GM19240 (cell line): ENCODE measurements at regions not wholly inside any gene's neighbourhood (a gene's known extent, or its start where the extent isn't known, plus 50 kb on each side); places are given as distances from the start of the nearest gene placed in this dataset.
"Not testable (repeated sequence)": the region's sequence is repeated elsewhere in the genome, so short reads cannot be mapped to it uniquely, and the experiment has no call there.

Source experiments
- DNase-seq: peaks from one replicate; pipeline ENCODE4 v3.0.0; 2011; ENCODE audit warnings: low spot score; ENCODE audit not compliant: insufficient read length

DNA sequence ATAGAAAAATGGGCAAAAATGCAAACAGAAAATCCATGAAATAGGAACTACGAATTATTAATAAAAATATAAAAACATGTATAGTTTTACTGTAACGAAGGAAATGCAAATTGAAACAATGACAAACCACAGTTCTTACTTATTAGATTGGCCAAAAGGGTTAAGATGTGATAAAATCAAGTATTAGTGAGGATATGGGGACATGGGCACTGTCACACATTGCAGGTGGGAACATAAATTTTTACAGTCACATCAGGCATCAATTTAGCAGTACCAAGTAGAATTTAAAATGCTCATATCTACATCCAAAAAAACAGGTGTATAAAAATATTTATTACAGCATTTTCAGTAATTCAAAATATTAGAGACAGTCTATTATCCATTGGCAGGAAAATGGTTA lies 353.2 kb upstream of the API5 start:
- DNase-seq = no peak

DNA sequence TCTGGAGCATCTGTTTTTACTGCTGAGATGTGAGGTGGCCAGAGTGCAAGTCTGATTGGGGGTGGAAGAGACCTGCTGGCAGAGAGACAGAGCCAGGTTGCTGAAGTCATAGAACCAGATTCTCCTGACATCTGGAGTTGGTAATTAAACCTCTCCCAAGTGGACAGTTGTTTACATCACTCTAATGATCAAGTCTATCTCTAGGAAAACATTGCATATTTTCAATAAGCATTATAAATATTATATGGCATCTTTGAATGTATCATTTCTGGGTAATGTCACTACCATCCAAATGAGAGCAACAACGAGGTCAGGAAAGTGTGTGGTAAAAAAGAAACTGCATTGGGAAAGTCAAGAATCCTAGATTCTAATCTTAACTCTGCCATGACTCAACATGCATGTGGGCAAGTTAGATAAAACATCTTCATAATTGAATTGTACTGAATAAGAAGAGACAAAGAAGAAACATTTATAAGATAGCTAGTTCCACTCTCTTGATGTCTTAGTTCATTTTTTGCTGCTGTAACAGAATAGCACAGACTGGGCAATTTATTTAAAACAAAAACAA lies 351.2 kb upstream of the API5 start:
- DNase-seq = no peak

DNA sequence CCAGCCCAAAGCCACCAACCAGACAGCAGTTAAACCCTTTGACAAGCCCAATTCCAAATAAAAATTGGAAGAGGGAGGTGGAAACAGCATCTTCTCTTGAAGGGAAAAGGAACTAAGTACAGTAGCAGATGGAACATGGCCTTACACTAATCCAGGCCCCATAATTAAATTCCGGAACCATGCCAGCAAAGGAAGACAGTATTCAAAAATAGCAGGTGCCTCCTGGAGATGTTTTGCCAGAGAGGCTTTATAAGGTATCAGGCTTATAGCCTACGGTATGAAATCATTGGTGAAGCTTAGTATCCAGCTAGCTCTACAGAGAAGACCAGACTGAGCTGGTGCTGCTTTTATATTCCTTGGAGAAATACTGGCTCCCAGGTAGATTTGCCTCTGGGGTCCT lies 344.1 kb upstream of the API5 start:
- no peak for DNase-seq

DNA sequence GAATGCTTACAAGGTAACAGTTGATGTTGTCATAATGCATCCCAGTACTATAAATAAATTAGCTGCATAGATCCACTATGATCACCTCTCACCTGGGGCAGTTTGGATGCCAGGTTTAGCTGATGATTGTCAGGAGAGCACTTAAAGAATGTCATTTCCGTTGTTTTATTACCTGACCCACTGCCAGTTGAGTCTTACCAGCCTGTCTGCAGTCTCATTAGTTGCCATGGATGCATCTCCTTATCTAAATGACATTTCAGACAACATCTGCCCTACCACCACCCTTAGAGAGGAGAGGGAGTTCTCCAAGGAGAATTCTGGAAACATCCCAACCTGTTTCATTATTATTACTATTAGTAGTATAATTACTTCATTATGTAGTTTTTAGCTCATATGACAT lies 339.1 kb upstream of the API5 start:
- DNase-seq = no peak

DNA sequence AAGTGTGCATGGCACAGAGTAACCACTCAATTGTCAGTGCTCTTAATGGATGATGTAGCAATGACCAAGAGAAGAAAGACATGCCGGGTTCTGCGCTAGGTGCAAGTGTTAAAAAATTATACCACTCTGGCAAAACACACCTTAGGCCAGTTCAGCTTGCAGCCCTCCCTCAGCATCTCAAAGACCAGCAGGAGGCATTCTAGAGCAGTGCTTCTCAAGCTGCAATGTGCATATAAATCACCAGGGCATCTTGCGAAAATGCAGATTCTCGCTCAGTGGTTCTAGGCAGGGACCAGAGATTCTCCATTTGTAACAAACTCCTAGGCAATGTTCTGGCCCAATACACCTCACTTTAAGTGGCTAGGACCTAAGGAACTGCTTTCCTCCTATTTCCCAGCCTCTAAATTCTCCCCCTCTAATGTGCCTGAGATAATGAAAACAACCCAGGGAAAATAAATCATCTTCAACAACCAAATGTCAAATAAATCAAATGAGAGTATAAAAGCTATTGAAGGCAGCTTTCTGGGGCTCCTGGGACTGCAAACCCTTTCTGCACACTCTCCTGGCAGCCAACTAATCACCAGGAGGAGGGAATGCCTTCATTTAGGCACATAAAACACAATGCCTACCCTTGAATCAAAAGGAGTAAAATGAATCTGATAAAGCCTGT lies 337.2 kb upstream of the API5 start:
- no peak for DNase-seq

DNA sequence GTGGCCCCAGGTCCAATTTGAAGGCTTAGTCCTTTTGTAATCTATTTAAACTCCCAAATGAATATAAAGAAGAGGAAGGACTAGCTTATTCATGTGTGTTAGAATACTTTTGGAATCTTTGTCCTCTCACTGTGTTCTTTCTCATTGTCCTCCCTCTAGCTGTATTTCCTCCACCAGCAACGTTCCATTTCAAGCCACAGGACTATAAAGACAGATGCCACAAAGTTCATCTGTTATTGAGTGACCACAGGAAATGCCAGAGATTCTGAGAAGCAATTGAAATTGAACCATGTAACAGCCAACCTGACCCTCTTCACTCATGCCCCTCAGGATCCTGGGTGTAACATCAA lies 336.6 kb upstream of the API5 start:
- no peak for DNase-seq

GRCh38 chr11:42976636-42977217 lies 335.1 kb upstream of the API5 start:
- no peak for DNase-seq

- no peak for DNase-seq
Measured at GRCh38 chr11:42992594-42992993, 319.2 kb upstream of the API5 start.

- no peak for DNase-seq
Measured at GRCh38 chr11:42996421-42997307, 315.1 kb upstream of the API5 start.

GRCh38 chr11:43004879-43005278 lies 306.9 kb upstream of the API5 start:
- DNase-seq = not testable (repeated sequence)

DNA sequence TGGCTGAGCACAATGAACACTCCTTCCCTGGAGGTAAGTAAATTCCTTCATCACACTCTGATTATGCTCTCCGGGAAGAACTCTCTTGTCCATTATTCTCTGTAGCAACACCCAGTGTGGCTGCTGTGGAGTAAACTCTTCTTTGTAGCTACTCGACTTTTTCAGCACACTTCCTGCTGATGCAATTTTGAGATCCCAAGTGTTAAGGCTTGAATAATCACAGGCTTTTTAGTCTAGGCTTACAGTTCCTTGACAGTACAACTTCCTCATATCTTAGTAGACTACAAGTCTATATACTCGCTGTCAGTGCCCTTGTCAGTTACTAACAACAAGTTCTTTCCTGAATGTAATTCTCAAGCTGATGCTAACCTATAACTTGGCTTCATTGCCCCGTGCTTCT lies 301.8 kb upstream of the API5 start:
- DNase-seq = no peak

DNA sequence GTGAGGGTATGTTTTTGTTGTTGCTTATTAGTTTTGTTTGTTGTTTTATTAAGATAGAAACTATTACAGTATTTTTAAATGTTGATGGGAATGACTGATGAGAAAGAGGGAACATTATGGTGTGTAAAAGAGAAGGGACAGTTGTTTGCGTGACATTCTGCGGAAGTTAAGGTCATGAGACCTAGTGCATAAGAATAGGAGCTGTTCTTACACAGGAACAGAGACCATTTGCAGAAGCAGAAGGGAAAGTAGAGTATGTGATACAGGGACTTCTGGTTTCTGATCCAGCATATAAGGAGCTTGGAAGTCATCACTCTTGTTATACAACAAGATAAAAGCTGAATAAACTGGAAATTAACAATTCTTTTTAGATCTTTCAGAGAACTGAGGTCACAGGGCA lies 299.2 kb upstream of the API5 start:
- DNase-seq = no peak

- no peak for DNase-seq
Measured at GRCh38 chr11:43021466-43021865, 290.3 kb upstream of the API5 start.

- DNase-seq = no peak
Measured at GRCh38 chr11:43034341-43034740, 277.5 kb upstream of the API5 start.

GRCh38 chr11:43035086-43035485 lies 276.7 kb upstream of the API5 start:
- no peak for DNase-seq

DNA sequence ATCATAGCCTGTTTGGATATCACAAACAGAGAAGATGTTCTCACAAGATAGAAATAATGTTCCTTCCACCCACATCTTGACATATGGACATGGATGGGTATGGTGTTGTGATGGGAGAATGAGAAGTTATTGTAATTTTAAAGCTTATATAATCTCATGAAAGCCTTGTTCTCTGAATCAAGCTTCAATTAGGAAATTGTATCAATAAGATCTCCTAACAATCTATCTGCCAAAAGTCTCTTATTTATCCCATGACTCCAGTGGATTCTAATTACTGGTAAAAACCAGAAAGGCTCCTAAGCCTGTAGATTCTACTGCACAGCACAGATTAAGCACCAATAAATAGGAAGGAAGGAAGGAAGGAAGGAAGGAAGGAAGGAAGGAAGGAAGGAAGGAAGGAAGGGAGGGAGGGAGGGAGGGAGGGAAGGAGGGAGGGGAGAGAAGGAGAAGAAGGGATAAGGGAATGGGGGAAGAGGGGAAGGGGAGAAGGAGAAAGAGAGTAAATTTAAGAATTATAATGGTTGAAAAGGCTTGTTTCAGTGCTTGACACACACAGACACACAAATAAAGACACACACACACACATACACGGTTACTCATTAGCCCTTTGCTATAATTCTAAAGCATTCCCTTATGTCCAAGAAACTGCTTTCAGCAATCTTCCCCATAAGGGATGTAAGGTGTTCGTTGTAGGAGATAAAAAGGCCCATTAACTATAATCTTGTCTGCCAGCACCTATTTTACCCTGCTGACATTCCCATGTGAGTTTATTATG lies 258.0 kb upstream of the API5 start:
- DNase-seq = no peak

GRCh38 chr11:43067681-43068080 lies 244.1 kb upstream of the API5 start:
- no peak for DNase-seq

DNA sequence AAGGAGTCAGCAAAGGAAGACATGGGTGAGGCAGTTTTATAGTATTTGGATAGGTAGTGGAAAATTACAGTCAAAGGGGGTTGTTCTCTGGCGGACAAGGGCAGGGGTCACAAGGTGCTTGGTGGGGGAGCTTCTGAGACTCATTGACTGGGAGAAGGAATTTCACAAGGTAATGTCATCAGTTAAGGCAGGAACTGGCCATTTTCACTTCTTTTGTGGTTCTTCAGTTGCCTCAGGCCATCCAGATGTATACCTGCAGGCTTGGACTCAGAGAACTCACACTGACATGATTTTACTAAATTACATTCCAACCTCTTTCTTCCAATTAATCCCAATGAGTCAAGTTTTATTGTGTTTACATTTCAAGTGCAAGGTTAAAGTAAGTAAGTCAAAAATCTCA lies 240.5 kb upstream of the API5 start:
- no peak for DNase-seq

- no peak for DNase-seq
Measured at GRCh38 chr11:43072096-43072495, 239.7 kb upstream of the API5 start.

DNA sequence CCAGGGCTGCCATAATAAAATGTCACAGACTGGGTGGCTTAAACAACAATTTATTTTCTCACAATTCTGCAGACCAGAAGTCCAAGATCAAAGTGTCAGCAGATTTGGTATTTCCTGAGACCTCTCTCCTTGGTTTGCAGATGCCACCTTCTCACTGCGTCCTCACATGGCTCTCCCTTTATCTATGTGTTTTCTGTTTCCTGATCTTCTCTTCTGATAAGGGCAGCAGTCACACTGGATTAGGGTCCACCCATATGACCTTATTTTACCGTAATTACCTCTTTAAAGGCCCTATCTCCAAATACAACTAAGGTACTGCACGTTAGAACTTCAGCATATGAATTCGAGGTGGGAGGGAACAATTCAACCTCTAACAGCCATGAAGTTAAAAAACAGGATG lies 238.9 kb upstream of the API5 start:
- DNase-seq = no peak

DNA sequence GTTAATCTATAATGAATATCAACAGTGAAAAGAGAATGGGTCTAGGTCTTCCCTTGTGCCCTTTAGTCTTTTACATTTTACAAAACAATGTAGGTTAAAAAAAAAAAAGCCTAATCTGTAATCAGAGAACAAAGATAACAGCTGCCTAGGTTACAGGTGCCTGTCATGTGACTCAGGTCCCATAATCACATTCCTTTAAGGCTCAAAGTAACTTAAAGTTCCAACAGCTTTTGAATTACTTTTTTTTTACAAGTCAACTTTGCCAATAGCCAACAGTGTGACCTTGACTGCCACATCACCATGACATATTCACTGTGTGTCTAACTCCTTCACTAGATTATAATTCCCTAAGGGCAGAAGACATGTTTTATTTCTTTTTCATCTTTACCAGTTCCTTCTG lies 237.0 kb upstream of the API5 start:
- no peak for DNase-seq

- DNase-seq = no peak
Measured at GRCh38 chr11:43101113-43101512, 210.7 kb upstream of the API5 start.
